ENCODE measurements at regions not wholly inside any gene's neighbourhood (a gene's known extent, or its start where the extent isn't known, plus 50 kb on each side); places are given as distances from the start of the nearest gene placed in this dataset.

DNA sequence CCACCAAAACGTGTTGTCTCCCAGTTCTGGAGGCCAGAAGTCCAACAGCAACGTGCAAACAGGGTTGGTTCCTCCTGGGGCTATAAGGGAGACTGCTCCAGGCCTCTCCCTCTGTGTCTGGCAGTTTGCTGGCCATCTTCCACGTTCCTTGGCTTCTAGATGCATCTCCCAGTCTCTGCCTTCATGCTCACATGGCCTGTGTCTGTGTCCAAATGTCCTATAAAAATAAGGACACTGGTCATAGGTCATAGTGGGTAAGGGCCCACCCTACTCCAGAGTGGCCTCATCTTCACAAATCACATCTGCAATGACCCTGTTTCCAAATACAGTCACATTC lies 69.4 kb upstream of the TAF1B start:
- TF ChIP-seq TARDBP (IDR thresholded peaks at IDR 0.05) (no peak), ARNT (IDR thresholded peaks at IDR 0.05) (no peak), CTBP1 (IDR thresholded peaks at IDR 0.05; ENCODE audit: borderline replicate concordance) (no peak)

Measured in HEK293T (cell line).